Endodermal cell (in vitro differentiated cells): ENCODE measurements at regions not wholly inside any gene's neighbourhood (a gene's known extent, or its start where the extent isn't known, plus 50 kb on each side); places are given as distances from the start of the nearest gene placed in this dataset.

Experiments used
- DNase-seq: peaks from one replicate; pipeline ENCODE4 v3.0.0-alpha.2; 2017
- H3K27ac ChIP-seq: 2 replicates; pipeline ENCODE4 v1.5.1; 2013; ENCODE audit warnings: mild to moderate bottlenecking, low read depth, low read length, moderate library complexity
- H3K27me3 ChIP-seq: 2 replicates; pipeline ENCODE4 v1.6.1; 2013; ENCODE audit warnings: mild to moderate bottlenecking, low read length, moderate library complexity; ENCODE audit not compliant: insufficient read depth, control insufficient read depth, poor library complexity, severe bottlenecking
- H3K36me3 ChIP-seq: 2 replicates; pipeline ENCODE4 v1.7.0; 2013; ENCODE audit warnings: mild to moderate bottlenecking, low read length, moderate library complexity; ENCODE audit not compliant: control insufficient read depth, insufficient read depth
- H3K4me1 ChIP-seq: one replicate; pipeline ENCODE4 v1.7.0; 2013; ENCODE audit warnings: low read length; ENCODE audit not compliant: control insufficient read depth, insufficient read depth
- H3K4me3 ChIP-seq: 2 replicates; pipeline ENCODE4 v1.5.1; 2013; ENCODE audit warnings: mild to moderate bottlenecking, low read length, moderate library complexity
- H3K9ac ChIP-seq: 2 replicates; pipeline ENCODE4 v1.6.1; 2013; ENCODE audit warnings: mild to moderate bottlenecking, low read length, moderate library complexity; ENCODE audit not compliant: poor library complexity, severe bottlenecking; ENCODE audit errors: extremely low read depth
- H3K9me3 ChIP-seq: 2 replicates; pipeline ENCODE4 v1.6.1; 2013; ENCODE audit warnings: mild to moderate bottlenecking, low read length, moderate library complexity; ENCODE audit not compliant: control insufficient read depth
- H3K27ac Mint-ChIP-seq: 2 replicates; pipeline ENCODE4 v1.8.0; 2020; ENCODE audit warnings: mixed read lengths
- H3K27me3 Mint-ChIP-seq: 2 replicates; pipeline ENCODE4 v1.8.0; 2021; ENCODE audit warnings: mild to moderate bottlenecking, mixed read lengths; ENCODE audit not compliant: insufficient read depth
- H3K36me3 Mint-ChIP-seq: 2 replicates; pipeline ENCODE4 v1.8.0; 2020; ENCODE audit warnings: low read depth, mixed read lengths
- H3K4me1 Mint-ChIP-seq: 2 replicates; pipeline ENCODE4 v1.8.0; 2020; ENCODE audit warnings: mixed read lengths
- H3K4me3 Mint-ChIP-seq: 2 replicates; pipeline ENCODE4 v1.8.0; 2020; ENCODE audit warnings: mild to moderate bottlenecking, moderate library complexity, mixed read lengths
- H3K9me3 Mint-ChIP-seq: 2 replicates; pipeline ENCODE4 v1.8.0; 2020; ENCODE audit warnings: mild to moderate bottlenecking, mixed read lengths
- WGBS, 2 experiments: methylation state at CpG; one replicate each; pipeline versions ENCODE4 v1.1.5 to v1.1.7; 2013; ENCODE audit warnings: missing lambda C conversion rate in 2 of 2, mixed read lengths in 1 of 2; ENCODE audit not compliant: insufficient coverage in 1 of 2, insufficient read length in 1 of 2; 5-methylcytosine and 5-hydroxymethylcytosine counted together
- TF ChIP-seq, protein P1 (sequence below): fragments of 200-600 bp; sonication (generic); conservative IDR thresholded peaks from 2 replicates; pipeline ENCODE4 v1.5.0; 2021; ENCODE audit warnings: antibody characterized with exemption, mild to moderate bottlenecking

DNA sequence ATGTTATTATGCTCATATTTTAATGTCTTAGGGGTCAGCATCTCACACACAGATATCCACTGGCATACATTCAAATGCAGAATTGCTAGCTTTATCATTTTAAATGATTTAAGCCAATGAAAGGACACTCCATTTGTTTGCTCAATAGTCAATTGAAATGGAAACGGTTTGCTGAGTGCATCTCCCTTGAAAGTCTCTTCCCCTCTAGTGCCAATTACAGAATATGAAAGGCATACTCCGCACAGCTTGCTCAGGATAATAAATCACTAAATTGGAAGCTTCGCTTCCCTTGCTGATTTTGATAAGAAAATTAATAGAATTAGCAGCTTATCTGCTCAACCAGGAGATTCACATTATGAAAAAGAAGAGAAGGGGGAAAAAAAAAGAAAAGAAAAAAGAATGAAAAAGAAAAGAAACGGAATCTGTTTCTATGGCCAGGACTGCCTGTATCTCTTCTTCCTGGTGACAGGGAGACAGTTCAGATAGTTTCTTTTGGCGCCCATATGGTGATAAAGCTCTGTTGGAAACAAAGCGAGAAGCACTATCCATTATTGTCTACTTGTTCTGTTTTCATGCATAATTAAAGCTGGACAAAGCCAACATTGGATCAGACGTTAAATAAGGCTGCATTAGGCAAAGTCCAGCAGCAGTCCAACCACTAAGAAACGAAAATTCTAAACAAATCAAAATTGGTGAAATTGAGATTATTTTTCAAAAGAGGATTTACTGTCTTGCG, 225.0 kb downstream of the GXYLT1 start:
- WGBS, 2 experiments = 31 to 49% methylated on average over 4 to 9 of the region's 9 CpGs
- no peak overlapping the region for H3K27ac Mint-ChIP-seq
- TF ChIP-seq, protein P1, sequence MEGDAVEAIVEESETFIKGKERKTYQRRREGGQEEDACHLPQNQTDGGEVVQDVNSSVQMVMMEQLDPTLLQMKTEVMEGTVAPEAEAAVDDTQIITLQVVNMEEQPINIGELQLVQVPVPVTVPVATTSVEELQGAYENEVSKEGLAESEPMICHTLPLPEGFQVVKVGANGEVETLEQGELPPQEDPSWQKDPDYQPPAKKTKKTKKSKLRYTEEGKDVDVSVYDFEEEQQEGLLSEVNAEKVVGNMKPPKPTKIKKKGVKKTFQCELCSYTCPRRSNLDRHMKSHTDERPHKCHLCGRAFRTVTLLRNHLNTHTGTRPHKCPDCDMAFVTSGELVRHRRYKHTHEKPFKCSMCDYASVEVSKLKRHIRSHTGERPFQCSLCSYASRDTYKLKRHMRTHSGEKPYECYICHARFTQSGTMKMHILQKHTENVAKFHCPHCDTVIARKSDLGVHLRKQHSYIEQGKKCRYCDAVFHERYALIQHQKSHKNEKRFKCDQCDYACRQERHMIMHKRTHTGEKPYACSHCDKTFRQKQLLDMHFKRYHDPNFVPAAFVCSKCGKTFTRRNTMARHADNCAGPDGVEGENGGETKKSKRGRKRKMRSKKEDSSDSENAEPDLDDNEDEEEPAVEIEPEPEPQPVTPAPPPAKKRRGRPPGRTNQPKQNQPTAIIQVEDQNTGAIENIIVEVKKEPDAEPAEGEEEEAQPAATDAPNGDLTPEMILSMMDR = no peak
- peaks cover 19% of the 10 kb centered on the region for H3K4me1 Mint-ChIP-seq
- Histone ChIP-seq H3K4me3 (no peak overlapping the region), H3K27ac (peak overlapping the region; percentile 90), H3K4me1 (no peaks in the 10 kb centered on the region), H3K9ac (no peak overlapping the region), H3K27me3 (no peaks in the 10 kb centered on the region), H3K36me3 (no peaks in the 10 kb centered on the region), H3K9me3 (peaks cover 5% of the 10 kb centered on the region)
- peaks cover 4% of the 10 kb centered on the region for H3K36me3 Mint-ChIP-seq
- H3K27me3 Mint-ChIP-seq = peaks cover 2% of the 10 kb centered on the region
- H3K9me3 Mint-ChIP-seq = peaks cover 9% of the 10 kb centered on the region
- H3K4me3 Mint-ChIP-seq = no peak overlapping the region
- DNase-seq = no peak

DNA sequence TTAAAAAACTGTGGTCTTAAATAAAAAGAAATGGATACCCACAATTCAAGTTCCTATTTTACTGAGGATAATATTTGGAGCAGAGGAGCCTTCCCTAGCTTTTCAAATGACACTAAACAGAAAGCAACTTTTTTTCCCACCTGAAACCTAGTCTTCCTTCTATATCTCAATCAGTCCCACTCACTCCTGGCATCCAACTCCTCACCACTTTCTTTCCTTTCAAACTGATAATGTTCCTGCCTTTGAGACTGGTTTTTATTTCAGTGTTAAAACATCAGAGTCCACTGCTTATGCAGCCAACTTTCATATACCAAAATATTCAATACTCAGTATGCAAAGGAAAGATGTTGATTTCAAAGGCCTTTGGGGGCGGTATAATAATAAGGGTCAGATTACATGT, 225.6 kb downstream of the GXYLT1 start:
- no peak overlapping the region for H3K27ac Mint-ChIP-seq
- WGBS, 2 experiments = 73% methylated on average over 1 of the region's 1 CpG; no CpG with 5 or more reads in 1 of the 2 experiments

GRCh38 chr12:41917938-41918341, 226.7 kb downstream of the GXYLT1 start:
- no peaks in the 10 kb centered on the region for H3K36me3 Mint-ChIP-seq
- no peaks in the 10 kb centered on the region for H3K36me3 ChIP-seq
- TF ChIP-seq, protein P1 = no peak
- H3K27me3 ChIP-seq = no peaks in the 10 kb centered on the region
- H3K27me3 Mint-ChIP-seq = peaks cover 2% of the 10 kb centered on the region
- no peaks in the 10 kb centered on the region for H3K4me1 ChIP-seq
- H3K27ac ChIP-seq = peak overlapping the region; percentile 25
- no peak overlapping the region for H3K4me3 Mint-ChIP-seq
- 30 to 36% methylated on average over 2 to 5 of the region's 5 CpGs for WGBS, 2 experiments
- no peak overlapping the region for H3K9ac ChIP-seq
- H3K27ac Mint-ChIP-seq = no peak overlapping the region
- no peak overlapping the region for H3K4me3 ChIP-seq
- DNase-seq = no peak
- peaks cover 19% of the 10 kb centered on the region for H3K4me1 Mint-ChIP-seq
- H3K9me3 ChIP-seq = no peaks in the 10 kb centered on the region
- H3K9me3 Mint-ChIP-seq = no peaks in the 10 kb centered on the region

More for the DNA sequence above, 225.6 kb downstream of the GXYLT1 start:
- peak overlapping the region; percentile 90 for H3K27ac ChIP-seq
- TF ChIP-seq, protein P1 = no peak
- Mint-ChIP-seq H3K4me3 (no peak overlapping the region), H3K36me3 (no peaks in the 10 kb centered on the region), H3K4me1 (peaks cover 19% of the 10 kb centered on the region), H3K9me3 (peaks cover 2% of the 10 kb centered on the region), H3K27me3 (peaks cover 2% of the 10 kb centered on the region)
- H3K36me3 ChIP-seq = no peaks in the 10 kb centered on the region
- no peaks in the 10 kb centered on the region for H3K27me3 ChIP-seq
- no peaks in the 10 kb centered on the region for H3K9me3 ChIP-seq
- H3K4me1 ChIP-seq = no peaks in the 10 kb centered on the region
- no peak for DNase-seq
- no peak overlapping the region for H3K4me3 ChIP-seq
- no peak overlapping the region for H3K9ac ChIP-seq
